Ishikawa (cell line): ENCODE measurements at regions not wholly inside any gene's neighbourhood (a gene's known extent, or its start where the extent isn't known, plus 50 kb on each side); places are given as distances from the start of the nearest gene placed in this dataset.

Source experiments
- CEBPB ChIP-seq: IDR thresholded peaks from 2 replicates; pipeline ENCODE4 v1.6.1; 2012
- CREB1 ChIP-seq: IDR thresholded peaks from 2 replicates; pipeline ENCODE4 v1.6.1; 2012; ENCODE audit warnings: low read depth
- EGR1 ChIP-seq: IDR thresholded peaks from 2 replicates; pipeline ENCODE4 v1.6.1; 2012
- EP300 ChIP-seq: IDR thresholded peaks from 2 replicates; pipeline ENCODE4 v1.6.1; 2012; ENCODE audit warnings: borderline replicate concordance
- FOXM1 ChIP-seq: IDR thresholded peaks from 2 replicates; pipeline ENCODE4 v1.6.1; 2012; ENCODE audit warnings: low read depth, borderline replicate concordance
- NFIC ChIP-seq: IDR thresholded peaks from 2 replicates; pipeline ENCODE4 v1.6.1; 2012
- RAD21 ChIP-seq: IDR thresholded peaks from 2 replicates; pipeline ENCODE4 v1.6.1; 2012; ENCODE audit warnings: low read depth
- TAF1 ChIP-seq: IDR thresholded peaks from 2 replicates; pipeline ENCODE4 v1.6.1; 2012; ENCODE audit warnings: low read depth, mild to moderate bottlenecking
- TCF12 ChIP-seq: IDR thresholded peaks from 2 replicates; pipeline ENCODE4 v1.6.1; 2012; ENCODE audit warnings: low read depth
- TEAD4 ChIP-seq: IDR thresholded peaks from 2 replicates; pipeline ENCODE4 v1.6.1; 2012
- YY1 ChIP-seq: IDR thresholded peaks from 2 replicates; pipeline ENCODE4 v1.6.1; 2012; ENCODE audit warnings: low read depth
- ZBTB7A ChIP-seq: IDR thresholded peaks from 2 replicates; pipeline ENCODE4 v1.6.1; 2012; ENCODE audit warnings: low read depth
- TF ChIP-seq, protein P1 (sequence below): IDR thresholded peaks from 2 replicates; pipeline ENCODE4 v1.6.1; 2012; ENCODE audit warnings: low read depth, mild to moderate bottlenecking
- TF ChIP-seq, protein P2 (sequence below): IDR thresholded peaks from 2 replicates; pipeline ENCODE4 v1.6.1; 2012
- TF ChIP-seq, protein P3 (sequence below): IDR thresholded peaks from 2 replicates; pipeline ENCODE4 v1.6.1; 2012

DNA sequence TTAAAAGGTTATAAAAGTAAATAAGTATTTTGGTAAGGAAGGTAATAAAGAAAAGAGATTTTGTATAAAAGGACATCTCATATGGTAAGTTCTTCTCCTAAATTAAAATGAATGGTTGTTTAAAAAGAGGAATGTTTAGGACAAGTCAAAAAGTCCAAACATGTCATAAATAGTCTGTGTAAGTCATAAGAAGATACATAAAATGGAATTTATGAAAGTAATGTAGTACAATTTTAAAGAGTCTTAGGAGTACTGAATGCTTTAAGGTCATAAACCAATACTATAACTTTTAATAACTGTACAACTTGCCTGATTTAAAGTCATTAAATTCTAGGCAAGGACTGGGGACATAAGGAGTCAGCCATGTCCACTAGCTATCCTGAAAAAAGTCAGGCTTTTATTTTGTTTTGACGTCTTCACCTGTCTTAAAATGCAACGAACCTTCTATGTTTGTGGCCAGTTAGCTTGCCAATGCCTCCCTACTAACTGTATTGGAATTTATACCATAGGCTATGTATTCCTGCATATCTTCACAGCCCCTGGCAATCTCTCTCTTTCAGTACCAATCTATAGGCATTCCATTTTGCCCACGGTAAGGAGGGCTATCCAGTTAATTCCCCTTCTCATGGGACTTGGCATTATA lies 312.3 kb upstream of the LRRTM4 start:
- TF ChIP-seq EP300 (no peak), FOXM1 (no peak), RAD21 (no peak), YY1 (no peak), TEAD4 (no peak), CEBPB (no peak), TAF1 (no peak), CREB1 (no peak), EGR1 (no peak), TCF12 (no peak), ZBTB7A (no peak), NFIC (no peak)
- TF ChIP-seq, protein P1, sequence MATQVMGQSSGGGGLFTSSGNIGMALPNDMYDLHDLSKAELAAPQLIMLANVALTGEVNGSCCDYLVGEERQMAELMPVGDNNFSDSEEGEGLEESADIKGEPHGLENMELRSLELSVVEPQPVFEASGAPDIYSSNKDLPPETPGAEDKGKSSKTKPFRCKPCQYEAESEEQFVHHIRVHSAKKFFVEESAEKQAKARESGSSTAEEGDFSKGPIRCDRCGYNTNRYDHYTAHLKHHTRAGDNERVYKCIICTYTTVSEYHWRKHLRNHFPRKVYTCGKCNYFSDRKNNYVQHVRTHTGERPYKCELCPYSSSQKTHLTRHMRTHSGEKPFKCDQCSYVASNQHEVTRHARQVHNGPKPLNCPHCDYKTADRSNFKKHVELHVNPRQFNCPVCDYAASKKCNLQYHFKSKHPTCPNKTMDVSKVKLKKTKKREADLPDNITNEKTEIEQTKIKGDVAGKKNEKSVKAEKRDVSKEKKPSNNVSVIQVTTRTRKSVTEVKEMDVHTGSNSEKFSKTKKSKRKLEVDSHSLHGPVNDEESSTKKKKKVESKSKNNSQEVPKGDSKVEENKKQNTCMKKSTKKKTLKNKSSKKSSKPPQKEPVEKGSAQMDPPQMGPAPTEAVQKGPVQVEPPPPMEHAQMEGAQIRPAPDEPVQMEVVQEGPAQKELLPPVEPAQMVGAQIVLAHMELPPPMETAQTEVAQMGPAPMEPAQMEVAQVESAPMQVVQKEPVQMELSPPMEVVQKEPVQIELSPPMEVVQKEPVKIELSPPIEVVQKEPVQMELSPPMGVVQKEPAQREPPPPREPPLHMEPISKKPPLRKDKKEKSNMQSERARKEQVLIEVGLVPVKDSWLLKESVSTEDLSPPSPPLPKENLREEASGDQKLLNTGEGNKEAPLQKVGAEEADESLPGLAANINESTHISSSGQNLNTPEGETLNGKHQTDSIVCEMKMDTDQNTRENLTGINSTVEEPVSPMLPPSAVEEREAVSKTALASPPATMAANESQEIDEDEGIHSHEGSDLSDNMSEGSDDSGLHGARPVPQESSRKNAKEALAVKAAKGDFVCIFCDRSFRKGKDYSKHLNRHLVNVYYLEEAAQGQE = no peak
- TF ChIP-seq, protein P2, sequence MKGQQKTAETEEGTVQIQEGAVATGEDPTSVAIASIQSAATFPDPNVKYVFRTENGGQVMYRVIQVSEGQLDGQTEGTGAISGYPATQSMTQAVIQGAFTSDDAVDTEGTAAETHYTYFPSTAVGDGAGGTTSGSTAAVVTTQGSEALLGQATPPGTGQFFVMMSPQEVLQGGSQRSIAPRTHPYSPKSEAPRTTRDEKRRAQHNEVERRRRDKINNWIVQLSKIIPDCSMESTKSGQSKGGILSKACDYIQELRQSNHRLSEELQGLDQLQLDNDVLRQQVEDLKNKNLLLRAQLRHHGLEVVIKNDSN = no peak
- TF ChIP-seq, protein P3, sequence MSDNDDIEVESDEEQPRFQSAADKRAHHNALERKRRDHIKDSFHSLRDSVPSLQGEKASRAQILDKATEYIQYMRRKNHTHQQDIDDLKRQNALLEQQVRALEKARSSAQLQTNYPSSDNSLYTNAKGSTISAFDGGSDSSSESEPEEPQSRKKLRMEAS = no peak

DNA sequence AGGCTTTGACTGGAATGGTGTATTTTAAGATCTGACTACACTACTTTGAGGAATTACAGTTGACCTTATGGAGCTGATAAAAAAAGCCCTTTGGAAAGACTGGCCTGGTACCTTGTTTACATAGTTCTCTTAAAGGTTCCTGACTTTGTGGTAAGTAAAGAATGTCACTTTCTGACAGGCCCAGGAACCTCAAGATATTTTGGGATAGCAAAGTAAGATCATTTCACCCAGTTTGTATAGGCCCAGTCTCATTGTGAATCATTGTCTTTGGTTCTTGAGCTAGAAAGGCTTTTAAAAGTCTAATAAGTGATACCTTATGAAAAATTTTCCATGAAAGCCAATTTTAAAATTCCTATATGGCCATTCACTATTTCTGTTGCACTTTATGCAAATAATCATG lies 316.3 kb upstream of the LRRTM4 start:
- TF ChIP-seq YY1 = no peak
- TF ChIP-seq, protein P1 = no peak
- TF ChIP-seq CEBPB = no peak
- TF ChIP-seq TAF1 = no peak
- TF ChIP-seq TEAD4 = no peak
- no peak for TF ChIP-seq FOXM1
- TF ChIP-seq EGR1 = no peak
- TF ChIP-seq NFIC = no peak
- TF ChIP-seq RAD21 = no peak
- TF ChIP-seq ZBTB7A = no peak
- no peak for TF ChIP-seq EP300

DNA sequence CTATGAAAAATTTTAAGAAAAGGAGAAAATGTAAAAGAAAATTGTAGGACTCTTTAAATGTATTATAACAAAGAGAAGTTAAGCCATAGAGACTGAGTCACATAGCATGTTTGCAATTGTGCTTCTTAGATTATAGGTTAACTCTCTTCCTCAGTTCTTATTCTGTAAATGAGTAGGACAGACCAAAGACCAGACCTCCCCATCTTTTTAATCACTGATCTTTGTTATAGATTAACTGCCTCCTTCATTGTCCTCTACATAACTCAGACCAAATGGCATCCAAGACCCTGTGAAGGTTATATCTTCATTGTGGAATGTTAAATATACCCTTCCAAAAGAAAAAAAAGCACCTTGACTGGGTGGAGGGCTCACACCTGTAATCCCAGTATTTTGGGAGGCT lies 316.9 kb upstream of the LRRTM4 start:
- TF ChIP-seq NFIC = no peak
- TF ChIP-seq CREB1 = no peak
- TF ChIP-seq RAD21 = no peak
- no peak for TF ChIP-seq EP300
- TF ChIP-seq TCF12 = no peak
- no peak for TF ChIP-seq TEAD4
- no peak for TF ChIP-seq FOXM1
- TF ChIP-seq, protein P3 = no peak

DNA sequence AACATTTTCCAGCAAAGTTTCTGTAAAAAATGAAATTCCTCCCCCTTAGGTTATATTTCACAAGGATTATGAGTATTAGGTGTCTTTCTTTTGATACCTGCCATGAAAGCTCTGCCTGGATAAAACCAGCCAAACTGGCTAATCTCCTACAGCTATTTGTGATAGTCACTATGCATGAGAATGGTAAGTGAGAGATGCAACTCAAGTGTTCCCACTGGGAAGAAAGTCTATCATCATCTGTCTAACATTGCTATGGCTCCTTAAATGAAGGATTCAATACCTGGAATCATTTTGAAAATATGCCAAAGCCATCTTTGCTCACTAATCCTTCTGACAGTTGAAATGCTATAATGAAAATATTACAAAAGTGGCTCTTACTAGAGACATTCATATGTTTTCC lies 339.9 kb upstream of the LRRTM4 start:
- TF ChIP-seq, protein P1 = no peak
- no peak for TF ChIP-seq RAD21
- no peak for TF ChIP-seq TCF12
- no peak for TF ChIP-seq EP300
- no peak for TF ChIP-seq YY1
- TF ChIP-seq TEAD4 = no peak
- no peak for TF ChIP-seq NFIC

DNA sequence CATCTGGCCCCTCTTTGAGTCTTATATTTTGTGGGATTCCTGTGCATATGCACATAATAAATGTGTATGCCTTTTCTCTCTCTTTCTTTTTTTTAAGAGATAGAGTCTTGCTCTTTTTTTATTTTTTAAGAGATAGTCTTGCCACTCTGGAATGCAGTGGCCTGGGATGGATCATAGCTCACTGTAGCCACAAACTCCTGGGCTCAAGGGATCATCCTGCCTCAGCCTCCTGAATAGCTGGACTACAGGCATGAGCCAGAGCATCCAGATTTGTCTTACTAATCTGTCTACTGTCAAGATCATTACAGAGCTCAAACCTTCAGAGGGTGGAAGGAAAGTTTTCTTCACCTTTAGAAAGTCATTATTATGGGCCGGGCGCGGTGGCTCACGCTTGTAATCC lies 342.2 kb upstream of the LRRTM4 start:
- TF ChIP-seq YY1 (no peak), EGR1 (no peak), TCF12 (no peak), CREB1 (no peak), FOXM1 (no peak), CEBPB (no peak), EP300 (no peak), TAF1 (no peak), RAD21 (no peak), NFIC (no peak), ZBTB7A (no peak)
- TF ChIP-seq, protein P1 = no peak
- TF ChIP-seq, protein P3 = no peak
